HG02884 (cell line): ENCODE measurements at regions not wholly inside any gene's neighbourhood (a gene's known extent, or its start where the extent isn't known, plus 50 kb on each side); places are given as distances from the start of the nearest gene placed in this dataset.
A peak's percentile ranks its signal among the peaks of the same experiment; 100 is the strongest.
"Not testable (repeated sequence)": the region's sequence is repeated elsewhere in the genome, so short reads cannot be mapped to it uniquely, and the experiment has no call there.

Experiments used
- ATAC-seq: cut with Tn5 transposase; IDR thresholded peaks from one replicate; pipeline ENCODE4 v1.9.1; 2021; ENCODE audit warnings: mild to moderate bottlenecking, moderate library complexity; ENCODE audit not compliant: unreplicated experiment

- no peak for ATAC-seq
Observed at GRCh38 chr6:99668036-99668705, 61.5 kb downstream of the PRDM13 start.

GRCh38 chr6:99689916-99690685, 83.5 kb downstream of the PRDM13 start:
- ATAC-seq = no peak

- not testable (repeated sequence) for ATAC-seq
Observed at GRCh38 chr6:99702287-99702686, 95.7 kb downstream of the PRDM13 start.

DNA sequence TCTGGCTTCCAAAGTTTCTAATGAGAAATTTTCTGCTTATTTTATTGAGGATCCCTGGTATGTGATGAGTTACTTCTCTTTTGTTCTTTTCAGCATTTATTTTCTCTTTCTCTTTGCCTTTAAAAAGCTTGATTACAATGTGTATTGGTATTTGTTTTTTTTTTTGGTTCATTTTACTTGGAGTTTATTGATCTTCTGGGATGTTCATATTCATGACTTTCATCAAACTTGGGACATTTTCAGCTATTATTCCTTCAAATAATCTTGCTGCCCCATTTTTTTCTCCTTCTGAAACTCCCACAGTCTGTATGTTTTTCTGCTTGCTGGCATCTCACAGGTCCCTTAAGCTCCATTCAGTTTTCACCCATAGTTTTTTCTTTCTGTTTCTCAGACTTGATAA, 102.4 kb downstream of the PRDM13 start:
- ATAC-seq = no peak

DNA sequence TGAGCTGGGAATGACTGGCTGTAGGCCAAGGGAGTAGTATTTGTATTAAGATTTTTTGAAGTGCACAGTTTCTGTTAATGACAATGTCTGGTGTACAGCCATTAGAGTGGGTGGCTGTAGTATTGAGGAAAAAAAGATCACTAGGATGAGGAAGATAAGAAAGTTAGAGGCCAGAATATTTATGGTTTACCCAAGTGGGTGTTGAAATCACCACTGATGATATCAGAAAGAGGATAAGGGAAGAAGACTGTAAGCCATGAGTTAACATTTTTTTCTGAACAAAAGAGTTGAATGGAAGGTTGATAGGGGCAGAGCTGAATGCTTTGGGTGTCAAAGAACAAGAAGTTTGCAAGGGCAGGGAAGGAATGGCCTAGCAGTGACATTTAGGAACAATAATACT, 104.7 kb downstream of the PRDM13 start:
- ATAC-seq = no peak

GRCh38 chr6:99711925-99712324, 105.3 kb downstream of the PRDM13 start:
- no peak for ATAC-seq

- no peak for ATAC-seq
Observed at GRCh38 chr6:99712519-99712918, 105.9 kb downstream of the PRDM13 start.

DNA sequence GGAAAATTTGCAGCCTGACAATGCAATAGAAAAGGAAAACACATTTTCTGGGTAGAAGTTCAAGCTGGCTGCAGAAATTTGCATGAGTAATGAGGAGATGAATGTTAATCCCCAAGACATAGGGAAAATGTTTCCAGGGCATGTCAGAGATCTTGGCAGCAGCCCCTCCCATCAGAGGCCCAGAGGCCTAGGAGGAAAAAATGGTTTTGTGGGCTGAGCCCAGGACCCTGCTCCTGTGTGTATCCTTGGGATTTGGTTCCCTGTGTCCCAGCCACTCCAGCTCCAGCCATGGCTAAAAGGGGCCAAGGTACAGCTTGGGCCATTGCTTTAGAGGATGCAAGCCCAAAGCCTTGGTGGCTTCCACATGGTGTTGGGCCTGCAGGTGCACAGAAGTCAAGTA, 115.4 kb downstream of the PRDM13 start:
- not testable (repeated sequence) for ATAC-seq

- not testable (repeated sequence) for ATAC-seq
Observed at GRCh38 chr6:99730237-99730636, 123.6 kb downstream of the PRDM13 start.

DNA sequence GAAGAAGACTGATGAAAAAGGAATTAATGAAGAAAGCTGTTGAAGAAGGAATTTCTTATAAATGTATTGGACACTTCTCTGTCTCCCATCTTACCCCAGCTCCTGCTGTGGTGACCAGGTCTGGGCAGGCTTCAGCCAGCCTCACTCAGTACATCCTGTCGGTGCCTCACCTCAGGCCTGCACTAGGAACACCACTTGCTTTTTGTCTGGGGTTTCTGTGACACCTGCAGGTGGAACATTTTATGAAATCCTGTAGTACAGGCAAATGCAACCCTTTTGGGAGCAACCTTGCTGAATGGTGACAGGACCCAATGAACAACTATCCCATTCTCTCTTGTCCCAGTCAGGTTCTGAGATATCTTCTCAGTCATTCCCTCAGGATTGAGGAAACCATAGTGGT, 129.7 kb downstream of the PRDM13 start:
- ATAC-seq = no peak

DNA sequence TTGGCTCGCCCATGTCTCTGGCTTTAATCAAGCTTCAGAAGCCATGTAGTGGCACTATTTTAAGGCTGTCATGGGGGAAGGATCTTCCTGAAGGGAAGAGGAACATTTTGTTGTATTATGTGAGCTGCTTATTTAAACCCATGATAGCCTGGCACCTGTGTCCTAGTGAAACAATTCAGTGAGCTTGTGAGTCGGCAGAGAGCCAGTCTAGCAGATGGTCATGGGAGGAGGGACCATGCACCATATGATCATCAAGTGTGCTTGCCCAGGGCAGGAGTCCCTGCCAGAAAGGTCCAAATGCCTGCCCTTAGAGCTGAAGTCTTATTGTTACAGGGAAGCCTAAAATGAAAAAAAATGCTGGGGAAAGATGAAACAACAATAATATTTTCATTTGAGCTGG, 132.9 kb downstream of the PRDM13 start:
- ATAC-seq = no peak

DNA sequence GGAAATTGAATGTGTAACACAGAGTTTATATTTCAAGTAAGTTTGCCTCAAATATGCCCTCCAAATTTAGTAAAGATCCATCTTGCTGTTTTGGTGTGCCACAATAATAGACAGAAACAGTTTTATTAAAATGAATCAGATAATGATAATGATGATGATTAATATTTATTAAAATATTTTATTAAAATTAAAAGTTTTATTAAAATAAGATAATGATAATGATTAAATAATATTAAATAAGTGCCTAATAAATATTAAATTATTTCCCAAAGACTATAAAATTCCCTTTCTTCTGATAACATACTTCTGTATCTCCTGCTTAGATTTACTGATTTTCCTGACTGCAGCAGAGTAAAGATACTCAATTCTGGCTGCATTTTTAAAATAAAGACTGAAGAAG, 134.5 kb downstream of the PRDM13 start:
- no peak for ATAC-seq

DNA sequence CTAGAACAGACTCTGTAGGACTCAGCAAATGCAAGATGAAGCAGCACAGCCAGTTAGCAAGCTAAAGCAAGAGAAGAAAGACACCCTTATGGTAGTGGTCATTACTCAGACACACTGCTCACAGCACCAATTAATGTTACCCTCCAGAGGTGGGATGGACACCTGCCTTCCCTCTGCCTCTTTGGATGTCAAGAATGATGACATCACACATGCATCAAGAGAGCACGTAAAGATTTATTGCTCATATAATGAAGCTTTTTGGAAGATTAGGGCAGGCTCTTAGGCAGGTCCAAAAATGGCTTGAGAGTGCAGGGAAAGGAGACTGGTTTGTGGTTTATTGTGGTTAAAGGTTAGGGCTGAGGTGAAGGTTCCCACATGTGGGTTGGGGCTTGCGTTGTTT, 137.0 kb downstream of the PRDM13 start:
- no peak for ATAC-seq

DNA sequence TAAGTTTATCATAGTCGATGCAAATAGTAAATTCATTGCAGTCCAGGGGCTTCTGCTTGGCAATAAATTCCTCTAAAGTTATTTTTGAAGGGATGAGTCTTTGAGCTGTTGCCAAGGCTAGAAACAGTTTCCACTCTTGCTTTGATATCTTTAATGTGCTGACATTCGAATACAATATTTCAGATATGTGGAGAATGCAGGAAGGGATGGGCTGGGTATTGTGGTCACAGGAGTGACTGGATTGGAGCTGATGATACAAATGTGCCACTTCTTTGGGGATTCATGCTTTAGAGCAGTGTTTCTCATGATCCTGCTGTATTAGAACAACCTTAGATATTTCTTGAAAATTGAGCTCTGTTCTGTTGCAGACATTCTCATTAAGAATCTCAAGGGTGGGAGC, 139.0 kb downstream of the PRDM13 start:
- no peak for ATAC-seq

- ATAC-seq = peak; percentile 99
Observed at GRCh38 chr6:99746261-99746895, 139.7 kb downstream of the PRDM13 start.

DNA sequence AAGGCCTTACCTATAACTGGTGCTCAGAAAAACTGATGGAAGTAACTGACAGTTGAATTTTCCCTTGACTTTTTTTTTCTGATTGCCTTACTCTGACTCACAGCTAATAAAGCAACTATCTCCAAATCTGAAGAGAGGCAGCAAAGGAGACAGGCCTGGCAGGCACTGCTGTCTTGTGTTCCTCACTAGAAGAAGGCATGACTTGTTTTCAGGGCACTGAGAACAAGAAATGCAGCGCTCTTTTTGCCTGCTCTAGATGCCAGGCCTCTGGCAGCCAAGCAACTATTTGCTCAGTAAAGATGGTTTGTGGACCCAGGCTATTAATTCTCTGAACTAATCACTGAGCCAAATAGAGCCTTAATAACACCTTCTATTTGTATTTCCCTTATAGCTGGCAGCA, 155.1 kb downstream of the PRDM13 start:
- ATAC-seq = no peak

GRCh38 chr6:99768166-99768565, 161.5 kb downstream of the PRDM13 start:
- no peak for ATAC-seq

- ATAC-seq = no peak
Observed at GRCh38 chr6:99779631-99780555, 173.3 kb downstream of the PRDM13 start.

DNA sequence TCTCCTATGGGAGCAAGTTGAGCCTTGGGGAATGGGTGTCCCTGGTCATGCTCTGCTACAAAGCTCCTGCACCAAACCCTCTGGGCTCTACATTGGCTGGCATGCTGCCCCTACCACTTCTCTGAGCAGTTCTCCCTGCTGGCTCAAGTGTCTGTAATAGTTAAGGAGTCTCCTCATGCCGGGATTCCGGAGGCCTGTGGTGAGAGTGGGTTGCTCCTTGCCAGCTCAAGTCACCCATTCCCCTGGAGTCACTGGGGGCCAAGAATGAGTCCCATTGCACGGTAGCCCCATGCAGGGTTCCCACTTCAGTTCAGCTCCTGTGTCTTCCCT, 173.9 kb downstream of the PRDM13 start:
- ATAC-seq = no peak

DNA sequence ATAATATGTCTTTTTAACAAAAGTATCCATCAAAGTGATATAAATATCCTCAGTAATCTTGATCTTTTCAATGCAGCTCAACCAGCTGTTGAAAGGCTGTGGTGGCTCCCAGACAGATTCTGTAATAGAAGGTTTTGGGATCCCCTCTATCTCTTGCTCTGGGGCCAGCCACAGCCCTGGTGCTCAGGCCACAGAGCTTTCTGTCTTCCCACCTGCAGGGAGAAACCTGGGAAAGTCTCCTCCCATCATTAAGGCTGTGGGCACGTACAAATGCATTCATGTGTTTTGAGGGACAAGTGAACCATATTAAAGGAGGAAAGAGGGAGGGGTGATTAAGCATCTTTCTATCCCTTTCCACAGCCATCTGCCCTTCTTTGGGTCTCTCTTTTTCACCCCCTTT, 183.1 kb downstream of the PRDM13 start:
- ATAC-seq = peak; percentile 63

GRCh38 chr6:99790679-99791078, 184.0 kb downstream of the PRDM13 start:
- no peak for ATAC-seq
